HepG2 (cell line): ENCODE measurements at regions not wholly inside any gene's neighbourhood (a gene's known extent, or its start where the extent isn't known, plus 50 kb on each side); places are given as distances from the start of the nearest gene placed in this dataset.

Source experiments
- ATF7-NPFF ChIP-seq: sonication (generic); formaldehyde crosslinking; IDR thresholded peaks from 2 replicates; pipeline ENCODE4 v1.8.1; 2023; ENCODE audit warnings: mild to moderate bottlenecking, low read depth, missing genetic modification reagents, moderate library complexity
- BCL6 ChIP-seq: IDR thresholded peaks from 2 replicates; pipeline ENCODE4 v1.6.1; 2016; ENCODE audit warnings: missing genetic modification reagents, missing compliant biosample characterization
- DMAP1 ChIP-seq: IDR thresholded peaks from 2 replicates; pipeline ENCODE4 v1.6.1; 2016
- GTF2F1 ChIP-seq: fragments of 150-350 bp; IDR thresholded peaks from 2 replicates; pipeline ENCODE4 v1.6.1; 2014; ENCODE audit warnings: low read length
- HOXA5 ChIP-seq: sonication (generic); formaldehyde crosslinking; IDR thresholded peaks from 2 replicates; pipeline ENCODE4 v1.4.0; 2020; ENCODE audit warnings: missing genetic modification reagents
- RARG ChIP-seq: sonication (generic); formaldehyde crosslinking; IDR thresholded peaks from 2 replicates; pipeline ENCODE4 v1.4.0; 2020; ENCODE audit warnings: low read depth, mild to moderate bottlenecking, missing genetic modification reagents
- RBFOX2 ChIP-seq: fragments of 200-400 bp; formaldehyde crosslinking; IDR thresholded peaks from 2 replicates; pipeline ENCODE4 v1.6.1; 2017; ENCODE audit warnings: low read depth, mild to moderate bottlenecking, low read length
- RXRB ChIP-seq: IDR thresholded peaks from 2 replicates; pipeline ENCODE4 v1.6.1; 2016; ENCODE audit warnings: borderline replicate concordance, missing genetic modification reagents, missing compliant biosample characterization
- SYNCRIP ChIP-seq: fragments of 200-400 bp; formaldehyde crosslinking; IDR thresholded peaks from 2 replicates; pipeline ENCODE4 v1.6.1; 2018; ENCODE audit warnings: mild to moderate bottlenecking, low read depth, low read length; ENCODE audit not compliant: insufficient read depth
- TEAD2 ChIP-seq: sonication (generic); formaldehyde crosslinking; IDR thresholded peaks from 2 replicates; pipeline ENCODE4 v1.9.0; 2021; ENCODE audit warnings: missing genetic modification reagents
- ZFP1 ChIP-seq: IDR thresholded peaks from 2 replicates; pipeline ENCODE4 v1.6.1; 2016
- ZFP41 ChIP-seq: sonication (generic); formaldehyde crosslinking; IDR thresholded peaks from 2 replicates; pipeline ENCODE4 v1.4.0; 2020; ENCODE audit warnings: mild to moderate bottlenecking, missing genetic modification reagents, borderline replicate concordance
- ZNF543 ChIP-seq: sonication (generic); formaldehyde crosslinking; IDR thresholded peaks from 2 replicates; pipeline ENCODE4 v1.4.0; 2020; ENCODE audit warnings: mild to moderate bottlenecking, missing genetic modification reagents
- ZNF605 ChIP-seq: sonication (generic); formaldehyde crosslinking; IDR thresholded peaks from 2 replicates; pipeline ENCODE4 v1.8.0; 2022; ENCODE audit warnings: mild to moderate bottlenecking, missing genetic modification reagents
- ZNF644 ChIP-seq: IDR thresholded peaks from 2 replicates; pipeline ENCODE4 v1.6.1; 2016; ENCODE audit warnings: low read depth
- ZNF891 ChIP-seq: sonication (generic); formaldehyde crosslinking; IDR thresholded peaks from 2 replicates; pipeline ENCODE4 v1.5.0; 2020; ENCODE audit warnings: mild to moderate bottlenecking, missing genetic modification reagents
- TF ChIP-seq, protein P1 (sequence below): sonication (generic); formaldehyde crosslinking; IDR thresholded peaks from 2 replicates; pipeline ENCODE4 v1.8.1; 2023; ENCODE audit warnings: mild to moderate bottlenecking, missing genetic modification reagents
- TF ChIP-seq, protein P2 (sequence below): sonication (generic); formaldehyde crosslinking; conservative IDR thresholded peaks from 2 replicates; pipeline ENCODE4 v1.8.0; 2022; ENCODE audit warnings: low read depth, missing genetic modification reagents
- TF ChIP-seq, protein P3 (sequence below), 2 experiments: sonication (generic) in 1 of 2; formaldehyde crosslinking in 1 of 2; IDR thresholded peaks; 2 replicates each; pipeline versions ENCODE4 v1.4.0 to v1.6.1; 2016 to 2020; ENCODE audit warnings: borderline replicate concordance in 1 of 2, low read depth in 1 of 2, mild to moderate bottlenecking in 1 of 2, missing genetic modification reagents in 1 of 2
- TF ChIP-seq, protein P4 (sequence below): IDR thresholded peaks from 2 replicates; pipeline ENCODE4 v1.6.1; 2016; ENCODE audit warnings: mild to moderate bottlenecking, missing biosample characterization, missing genetic modification reagents
- TF ChIP-seq, protein P5 (sequence below), 2 experiments: sonication (generic) in 1 of 2; formaldehyde crosslinking in 1 of 2; IDR thresholded peaks; 2 replicates each; pipeline versions ENCODE4 v1.5.1 to v1.6.1; 2011 to 2020; ENCODE audit warnings: borderline replicate concordance in 1 of 2, low read depth in 1 of 2, low read length in 1 of 2, mild to moderate bottlenecking in 1 of 2, missing genetic modification reagents in 1 of 2, moderate library complexity in 1 of 2

DNA sequence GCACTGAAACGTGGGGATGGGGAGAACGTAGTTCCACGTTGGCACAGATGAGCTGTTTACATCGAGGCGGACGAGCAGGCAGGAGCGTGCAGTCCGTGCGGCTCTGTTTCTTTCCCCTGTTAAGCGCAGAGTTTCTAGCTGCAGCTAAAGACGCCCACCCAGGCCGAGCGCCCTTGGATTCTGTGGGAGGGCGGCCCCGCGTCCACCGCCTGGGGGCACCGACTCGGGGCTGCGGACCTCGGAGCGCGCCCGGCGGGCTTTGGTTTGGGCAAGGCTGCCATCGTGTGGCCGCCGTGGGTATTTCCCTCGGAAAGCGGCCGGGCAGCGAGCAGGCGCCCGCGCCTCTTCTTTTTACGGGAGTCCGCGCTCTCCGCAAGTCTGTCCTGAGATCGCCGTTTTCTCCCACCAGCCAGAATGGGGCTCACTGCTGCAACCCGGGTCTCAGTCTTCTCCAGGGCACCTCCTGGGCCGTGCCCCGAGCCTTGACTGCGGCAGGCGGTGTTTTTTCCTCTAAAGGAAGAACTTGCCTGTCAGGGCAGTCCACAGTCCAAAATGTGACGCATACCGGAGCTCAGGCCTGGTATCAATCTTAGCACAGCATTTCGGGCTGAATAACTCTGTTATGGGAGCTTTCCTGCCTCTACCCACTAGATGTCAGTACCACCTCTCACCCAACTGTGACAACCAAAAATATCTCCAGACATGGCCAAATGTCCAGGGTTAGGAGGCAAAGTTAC, 219.9 kb upstream of the IGF1R start (continued):
- TF ChIP-seq RBFOX2 (no peak), SYNCRIP (no peak), TEAD2 (no peak), RXRB (CRISPR knock-in tag) (no peak), ZNF644 (CRISPR knock-in tag) (no peak), ZNF543 (CRISPR knock-in tag) (no peak), BCL6 (no peak), ZFP41 (CRISPR knock-in tag) (no peak), DMAP1 (no peak), RARG (no peak), ZNF605 (peak; percentile 33; the same call in 1 of the 2 replicates), GTF2F1 (no peak), ZFP1 (no peak), HOXA5 (CRISPR knock-in tag) (no peak), ATF7-NPFF (CRISPR knock-in tag) (no peak), ZNF891 (peak; percentile 52; the same call in 1 of the 2 replicates)
- TF ChIP-seq, protein P1, sequence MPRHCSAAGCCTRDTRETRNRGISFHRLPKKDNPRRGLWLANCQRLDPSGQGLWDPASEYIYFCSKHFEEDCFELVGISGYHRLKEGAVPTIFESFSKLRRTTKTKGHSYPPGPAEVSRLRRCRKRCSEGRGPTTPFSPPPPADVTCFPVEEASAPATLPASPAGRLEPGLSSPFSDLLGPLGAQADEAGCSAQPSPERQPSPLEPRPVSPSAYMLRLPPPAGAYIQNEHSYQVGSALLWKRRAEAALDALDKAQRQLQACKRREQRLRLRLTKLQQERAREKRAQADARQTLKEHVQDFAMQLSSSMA, result no peak
- TF ChIP-seq, protein P2, sequence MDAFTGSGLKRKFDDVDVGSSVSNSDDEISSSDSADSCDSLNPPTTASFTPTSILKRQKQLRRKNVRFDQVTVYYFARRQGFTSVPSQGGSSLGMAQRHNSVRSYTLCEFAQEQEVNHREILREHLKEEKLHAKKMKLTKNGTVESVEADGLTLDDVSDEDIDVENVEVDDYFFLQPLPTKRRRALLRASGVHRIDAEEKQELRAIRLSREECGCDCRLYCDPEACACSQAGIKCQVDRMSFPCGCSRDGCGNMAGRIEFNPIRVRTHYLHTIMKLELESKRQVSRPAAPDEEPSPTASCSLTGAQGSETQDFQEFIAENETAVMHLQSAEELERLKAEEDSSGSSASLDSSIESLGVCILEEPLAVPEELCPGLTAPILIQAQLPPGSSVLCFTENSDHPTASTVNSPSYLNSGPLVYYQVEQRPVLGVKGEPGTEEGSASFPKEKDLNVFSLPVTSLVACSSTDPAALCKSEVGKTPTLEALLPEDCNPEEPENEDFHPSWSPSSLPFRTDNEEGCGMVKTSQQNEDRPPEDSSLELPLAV (CRISPR knock-in tag), result no peak
- TF ChIP-seq, protein P3, sequence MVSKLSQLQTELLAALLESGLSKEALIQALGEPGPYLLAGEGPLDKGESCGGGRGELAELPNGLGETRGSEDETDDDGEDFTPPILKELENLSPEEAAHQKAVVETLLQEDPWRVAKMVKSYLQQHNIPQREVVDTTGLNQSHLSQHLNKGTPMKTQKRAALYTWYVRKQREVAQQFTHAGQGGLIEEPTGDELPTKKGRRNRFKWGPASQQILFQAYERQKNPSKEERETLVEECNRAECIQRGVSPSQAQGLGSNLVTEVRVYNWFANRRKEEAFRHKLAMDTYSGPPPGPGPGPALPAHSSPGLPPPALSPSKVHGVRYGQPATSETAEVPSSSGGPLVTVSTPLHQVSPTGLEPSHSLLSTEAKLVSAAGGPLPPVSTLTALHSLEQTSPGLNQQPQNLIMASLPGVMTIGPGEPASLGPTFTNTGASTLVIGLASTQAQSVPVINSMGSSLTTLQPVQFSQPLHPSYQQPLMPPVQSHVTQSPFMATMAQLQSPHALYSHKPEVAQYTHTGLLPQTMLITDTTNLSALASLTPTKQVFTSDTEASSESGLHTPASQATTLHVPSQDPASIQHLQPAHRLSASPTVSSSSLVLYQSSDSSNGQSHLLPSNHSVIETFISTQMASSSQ (IDR thresholded peaks at IDR 0.05; ENCODE audit: low read depth), result no peak
- TF ChIP-seq, protein P3 (CRISPR knock-in tag; IDR thresholded peaks at IDR 0.05; ENCODE audit: borderline replicate concordance), result no peak
- TF ChIP-seq, protein P4, sequence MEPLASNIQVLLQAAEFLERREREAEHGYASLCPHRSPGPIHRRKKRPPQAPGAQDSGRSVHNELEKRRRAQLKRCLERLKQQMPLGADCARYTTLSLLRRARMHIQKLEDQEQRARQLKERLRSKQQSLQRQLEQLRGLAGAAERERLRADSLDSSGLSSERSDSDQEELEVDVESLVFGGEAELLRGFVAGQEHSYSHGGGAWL (CRISPR knock-in tag), result 0 out of 2 replicates have a peak, but pooled peaks have one; percentile 33
- TF ChIP-seq, protein P5, sequence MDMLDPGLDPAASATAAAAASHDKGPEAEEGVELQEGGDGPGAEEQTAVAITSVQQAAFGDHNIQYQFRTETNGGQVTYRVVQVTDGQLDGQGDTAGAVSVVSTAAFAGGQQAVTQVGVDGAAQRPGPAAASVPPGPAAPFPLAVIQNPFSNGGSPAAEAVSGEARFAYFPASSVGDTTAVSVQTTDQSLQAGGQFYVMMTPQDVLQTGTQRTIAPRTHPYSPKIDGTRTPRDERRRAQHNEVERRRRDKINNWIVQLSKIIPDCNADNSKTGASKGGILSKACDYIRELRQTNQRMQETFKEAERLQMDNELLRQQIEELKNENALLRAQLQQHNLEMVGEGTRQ (IDR thresholded peaks at IDR 0.05; ENCODE audit: low read depth, low read length), result no peak
- TF ChIP-seq, protein P5 (CRISPR knock-in tag; IDR thresholded peaks at IDR 0.05; ENCODE audit: borderline replicate concordance), result no peak
